ENCODE measurements at regions not wholly inside any gene's neighbourhood (a gene's known extent, or its start where the extent isn't known, plus 50 kb on each side); places are given as distances from the start of the nearest gene placed in this dataset.
"Not testable (repeated sequence)": the region's sequence is repeated elsewhere in the genome, so short reads cannot be mapped to it uniquely, and the experiment has no call there.

DNA sequence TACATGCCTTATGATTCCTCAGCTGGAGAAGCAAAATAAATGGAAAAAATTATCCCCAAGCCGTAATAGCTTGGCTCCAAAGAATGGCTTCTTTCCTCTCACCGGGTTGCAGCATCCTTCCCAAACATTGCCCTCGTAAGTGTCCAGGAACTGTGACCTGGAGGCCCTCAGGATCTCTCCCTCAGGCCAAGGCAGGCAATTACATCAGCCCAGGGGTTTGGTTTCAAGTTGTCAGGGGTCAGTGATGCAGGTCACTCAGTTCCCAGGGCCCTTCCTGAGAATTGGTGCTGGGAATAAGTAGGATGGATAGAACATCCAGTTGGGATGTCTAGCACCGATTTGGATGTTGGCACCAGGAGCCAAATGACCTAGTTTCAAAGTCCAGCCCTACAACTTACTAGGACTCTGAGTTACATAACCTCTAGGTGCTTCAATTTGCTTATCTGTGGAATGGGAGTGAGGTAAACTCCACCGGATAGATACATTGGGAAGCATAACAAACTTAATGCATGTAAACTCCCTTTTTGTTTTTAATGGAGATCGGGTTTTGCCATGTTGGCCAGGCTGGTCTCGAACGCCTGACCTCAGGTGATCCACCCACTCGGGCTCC lies 133.5 kb upstream of the DAP start:
- DNase-seq (ENCODE audit: extremely low spot score): no peak
- ChIA-PET POLR2A (no interaction called here), CTCF (interaction anchor here (0.7 kb wide), 1 partner anchor 10 kb away, joined by 3 read pairs; no protein-coding TSS in a partner anchor)
- no peak for TF ChIP-seq CTCF (IDR thresholded peaks at IDR 0.05; ENCODE audit: control extremely low read depth, extremely low read depth, low read depth, missing control alignments)

- ChIA-PET CTCF (interaction anchor here (1.0 kb wide), 1 partner anchor 191 kb away, joined by 3 read pairs; no protein-coding TSS in a partner anchor), POLR2A (no interaction called here)
- no peak for DNase-seq (ENCODE audit: extremely low spot score)
- TF ChIP-seq CTCF (IDR thresholded peaks at IDR 0.05; ENCODE audit: control extremely low read depth, extremely low read depth, low read depth, missing control alignments): no peak
Observed at GRCh38 chr5:10892911-10893215, 131.8 kb upstream of the DAP start.

- CTCF ChIA-PET: interaction anchor here (1.0 kb wide), 1 partner anchor 190 kb away, joined by 3 read pairs; no protein-coding TSS in a partner anchor
- TF ChIP-seq CTCF (IDR thresholded peaks at IDR 0.05; ENCODE audit: control extremely low read depth, extremely low read depth, low read depth, missing control alignments): no peak
- POLR2A ChIA-PET: no interaction called here
- no peak for DNase-seq (ENCODE audit: extremely low spot score)
Observed at GRCh38 chr5:10892147-10892910, 131.3 kb upstream of the DAP start.

DNA sequence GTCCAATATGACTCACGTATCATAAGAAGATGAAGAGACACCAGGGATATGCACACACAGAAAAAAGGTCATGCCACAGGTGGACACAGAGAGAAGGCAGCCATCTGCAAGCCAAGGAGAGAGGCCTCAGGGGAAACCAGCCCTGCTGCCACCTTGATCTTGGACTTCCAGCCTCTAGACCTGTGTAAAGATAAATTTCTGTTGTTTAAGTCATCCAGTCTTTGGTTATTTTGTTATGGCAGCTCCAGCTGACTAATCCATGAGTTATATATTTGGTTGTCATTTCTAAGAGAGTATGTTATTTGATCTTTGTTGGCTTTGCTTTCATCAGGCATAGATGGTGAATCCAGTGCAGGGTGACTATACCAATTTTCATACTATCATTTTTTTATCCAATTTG lies 130.2 kb upstream of the DAP start:
- ChIA-PET POLR2A (no interaction called here), CTCF (no interaction called here)
- no peak for DNase-seq (ENCODE audit: extremely low spot score)
- TF ChIP-seq CTCF (IDR thresholded peaks at IDR 0.05; ENCODE audit: control extremely low read depth, extremely low read depth, low read depth, missing control alignments): no peak

DNA sequence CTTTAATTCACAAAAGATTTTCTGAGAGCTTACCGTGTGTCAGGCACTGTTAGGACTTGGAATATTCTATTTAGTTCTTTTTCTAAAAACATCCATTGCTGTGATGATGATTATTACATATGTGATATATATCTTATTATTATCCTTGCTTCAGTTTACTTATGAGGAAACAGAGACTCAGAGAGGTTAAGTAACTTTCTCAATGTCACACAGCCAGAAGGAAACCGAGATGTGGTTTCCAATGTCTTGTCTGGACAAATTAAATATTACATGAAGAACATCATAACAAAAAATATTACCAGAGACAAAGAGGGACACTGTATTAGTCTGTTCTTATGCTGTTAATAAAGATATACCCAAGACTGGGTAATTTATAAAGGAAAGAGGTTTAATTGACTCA lies 125.5 kb upstream of the DAP start:
- ChIA-PET POLR2A (no interaction called here), CTCF (interaction anchor here (1.5 kb wide), 1 partner anchor 12 kb away, joined by 3 read pairs; no protein-coding TSS in a partner anchor)
- no peak for TF ChIP-seq CTCF (IDR thresholded peaks at IDR 0.05; ENCODE audit: control extremely low read depth, extremely low read depth, low read depth, missing control alignments)
- DNase-seq (ENCODE audit: extremely low spot score): no peak

DNA sequence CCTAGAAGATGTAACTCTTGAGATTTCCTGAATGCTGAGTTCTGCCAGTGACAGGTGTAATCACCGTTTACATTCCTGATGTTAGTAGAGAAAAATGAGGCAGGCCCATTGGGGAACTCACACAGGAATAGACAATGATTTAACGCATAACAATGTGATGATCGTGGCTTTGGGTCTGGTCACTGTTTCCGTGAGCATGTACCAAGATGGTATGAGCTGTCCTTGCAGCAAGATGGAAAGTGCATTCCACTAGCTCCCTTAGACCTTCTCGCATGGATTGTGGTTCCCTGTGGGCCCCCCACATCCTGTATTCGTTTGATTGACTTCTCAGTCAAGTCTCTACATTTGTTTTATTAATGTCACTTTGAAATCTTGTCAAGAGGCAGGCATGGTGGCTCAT lies 124.0 kb upstream of the DAP start:
- ChIA-PET POLR2A (no interaction called here), CTCF (interaction anchor here (1.1 to 1.7 kb wide), 4 partner anchors 9 to 13 kb away, joined by 3 to 6 read pairs (median 3); no protein-coding TSS in a partner anchor)
- no peak for DNase-seq (ENCODE audit: extremely low spot score)
- TF ChIP-seq CTCF (IDR thresholded peaks at IDR 0.05; ENCODE audit: control extremely low read depth, extremely low read depth, low read depth, missing control alignments): no peak

GRCh38 chr5:10883945-10884344 lies 122.9 kb upstream of the DAP start:
- CTCF ChIA-PET: interaction anchor here (1.7 kb wide), 1 partner anchor 14 kb away, joined by 3 read pairs; no protein-coding TSS in a partner anchor
- POLR2A ChIA-PET: not testable (repeated sequence)

More at GRCh38 chr5:10883945-10884344, 122.9 kb upstream of the DAP start:
- DNase-seq (ENCODE audit: extremely low spot score): not testable (repeated sequence)
